Stimulated activated CD8-positive, alpha-beta memory T cell treated with anti-CD3 and anti-CD28 coated beads, Interleukin-2, amount 100 ng/mL, for 48 hours (primary cell): ENCODE measurements at regions not wholly inside any gene's neighbourhood (a gene's known extent, or its start where the extent isn't known, plus 50 kb on each side); places are given as distances from the start of the nearest gene placed in this dataset.
"Not testable (repeated sequence)": the region's sequence is repeated elsewhere in the genome, so short reads cannot be mapped to it uniquely, and the experiment has no call there.

ENCODE experiments used
- DNase-seq, 2 donors: peaks; one replicate each; pipeline ENCODE4 v3.0.0-alpha.2; 2020; ENCODE audit warnings: low read depth in 2 of 2

GRCh38 chr9:71364186-71364955 is 242.9 kb upstream of the TRPM3 start:
- no peak for DNase-seq

GRCh38 chr9:71363286-71363961 is 242.0 kb upstream of the TRPM3 start:
- DNase-seq: no peak

GRCh38 chr9:71361357-71361756 is 239.9 kb upstream of the TRPM3 start:
- no peak for DNase-seq

- DNase-seq: no peak
Measured at GRCh38 chr9:71357346-71357745, 235.9 kb upstream of the TRPM3 start.

- DNase-seq: no peak
Measured at GRCh38 chr9:71355884-71356283, 234.5 kb upstream of the TRPM3 start.

GRCh38 chr9:71353720-71354119 is 232.3 kb upstream of the TRPM3 start:
- no peak for DNase-seq

- DNase-seq: no peak
Measured at GRCh38 chr9:71352837-71353236, 231.4 kb upstream of the TRPM3 start.

GRCh38 chr9:71349218-71349617 is 227.8 kb upstream of the TRPM3 start:
- no peak for DNase-seq

GRCh38 chr9:71333321-71333720 is 211.9 kb upstream of the TRPM3 start:
- no peak for DNase-seq

GRCh38 chr9:71331603-71332002 is 210.2 kb upstream of the TRPM3 start:
- no peak for DNase-seq

- DNase-seq: no peak
Measured at GRCh38 chr9:71329873-71330272, 208.5 kb upstream of the TRPM3 start.

- DNase-seq: no peak
Measured at GRCh38 chr9:71326360-71326759, 204.9 kb upstream of the TRPM3 start.

- DNase-seq: no peak
Measured at GRCh38 chr9:71323357-71323756, 201.9 kb upstream of the TRPM3 start.

GRCh38 chr9:71322311-71322710 is 200.9 kb upstream of the TRPM3 start:
- DNase-seq: no peak

- DNase-seq: no peak
Measured at GRCh38 chr9:71308454-71308853, 187.0 kb upstream of the TRPM3 start.

GRCh38 chr9:71306134-71306533 is 184.7 kb upstream of the TRPM3 start:
- no peak for DNase-seq

GRCh38 chr9:71303351-71303750 is 181.9 kb upstream of the TRPM3 start:
- no peak for DNase-seq

- no peak for DNase-seq
Measured at GRCh38 chr9:71302776-71303175, 181.4 kb upstream of the TRPM3 start.

- no peak for DNase-seq
Measured at GRCh38 chr9:71295928-71296327, 174.5 kb upstream of the TRPM3 start.

- no peak for DNase-seq
Measured at GRCh38 chr9:71286146-71286545, 164.7 kb upstream of the TRPM3 start.

- peak in 1 of 2 donors; percentile 1 for DNase-seq
Measured at GRCh38 chr9:71285191-71285656, 163.8 kb upstream of the TRPM3 start.

GRCh38 chr9:71282116-71282515 is 160.7 kb upstream of the TRPM3 start:
- DNase-seq: not testable (repeated sequence)

- no peak for DNase-seq
Measured at GRCh38 chr9:71279151-71279739, 157.8 kb upstream of the TRPM3 start.
